Omental fat pad (tissue), 3 donors: ENCODE measurements at regions not wholly inside any gene's neighbourhood (a gene's known extent, or its start where the extent isn't known, plus 50 kb on each side); places are given as distances from the start of the nearest gene placed in this dataset.
"Not testable (repeated sequence)": the region's sequence is repeated elsewhere in the genome, so short reads cannot be mapped to it uniquely, and the experiment has no call there.

ENCODE experiments used
- ATAC-seq: fragments of 150-250 bp; one replicate; pipeline ENCODE4 v1.9.1; 2016; ENCODE audit warnings: mild to moderate bottlenecking, moderate library complexity; ENCODE audit not compliant: low FRiP score
- DNase-seq: peaks from one replicate; pipeline ENCODE4 v3.0.0-alpha.2; 2019; ENCODE audit warnings: low spot score
- CTCF ChIP-seq, 3 donors: fragments of 450-650 bp; IDR thresholded peaks; one replicate each; pipeline ENCODE4 v1.5.1; 2016 to 2017; ENCODE audit warnings: antibody characterized with exemption in 3 of 3, mild to moderate bottlenecking in 3 of 3, moderate library complexity in 2 of 3

GRCh38 chr12:131229426-131230339 is 276.0 kb downstream of the ADGRD1 start:
- no peak for DNase-seq
- TF ChIP-seq CTCF (IDR thresholded peaks at IDR 0.05) = no peak
- no peak for ATAC-seq

- no peak for TF ChIP-seq CTCF (IDR thresholded peaks at IDR 0.05)
- DNase-seq = no peak
- ATAC-seq = no peak
Measured at GRCh38 chr12:131230340-131231031, 276.8 kb downstream of the ADGRD1 start.

- no peak for TF ChIP-seq CTCF (IDR thresholded peaks at IDR 0.05)
- ATAC-seq (peak; percentile 25), DNase-seq (no peak)
Measured at GRCh38 chr12:131231032-131231980, 277.6 kb downstream of the ADGRD1 start.

- TF ChIP-seq CTCF (IDR thresholded peaks at IDR 0.05) = no peak
- DNase-seq = no peak
- no peak for ATAC-seq
Measured at GRCh38 chr12:131232036-131232435, 278.3 kb downstream of the ADGRD1 start.

GRCh38 chr12:131232872-131233271 is 279.2 kb downstream of the ADGRD1 start:
- not testable (repeated sequence) for DNase-seq, ATAC-seq

GRCh38 chr12:131233850-131234789 is 280.4 kb downstream of the ADGRD1 start:
- ATAC-seq, DNase-seq: not testable (repeated sequence)

GRCh38 chr12:131234841-131235271 is 281.1 kb downstream of the ADGRD1 start:
- DNase-seq = not testable (repeated sequence)
- peak; percentile 72 for ATAC-seq
